IMR-90 (cell line): ENCODE measurements at regions not wholly inside any gene's neighbourhood (a gene's known extent, or its start where the extent isn't known, plus 50 kb on each side); places are given as distances from the start of the nearest gene placed in this dataset.
"Not testable (repeated sequence)": the region's sequence is repeated elsewhere in the genome, so short reads cannot be mapped to it uniquely, and the experiment has no call there.

Source experiments
- ATAC-seq: fragments of 200-7000 bp; cut with Tn5 transposase; 2 replicates; pipeline ENCODE4 v1.9.1; 2020; ENCODE audit warnings: low read depth, mild to moderate bottlenecking, moderate library complexity
- BruUV-seq: library from RNA; stranded (reverse); fragments of 400-500 nt; replicated peaks from 2 replicates; lab custom pipeline; 2021; lab: Mats Ljungman, UMichigan
- CTCF ChIA-PET: fragments of 300-600 bp; formaldehyde crosslinking; extraction: SDS; loops from one replicate; lab custom pipeline; 2021; ENCODE audit warnings: antibody characterized with exemption; lab: Yijun Ruan, JAX
- POLR2A ChIA-PET: fragments of 300-600 bp; sonication (Branson Sonifier 250); formaldehyde crosslinking; loops from one replicate; lab custom pipeline; 2022; ENCODE audit warnings: antibody characterized with exemption; ENCODE audit not compliant: unreplicated experiment; lab: Charles Lee
- DNase-seq: peaks from one replicate; pipeline ENCODE4 v3.0.0; 2013
- H2AFZ ChIP-seq: replicated peaks from 2 replicates; pipeline ENCODE3; 2013; ENCODE audit warnings: low read length, mild to moderate bottlenecking; ENCODE audit not compliant: poor library complexity
- H2AK5ac ChIP-seq: 2 replicates; pipeline ENCODE4 v1.6.1; 2013; ENCODE audit warnings: low read depth, low read length, inconsistent platforms
- H2AK9ac ChIP-seq: replicated peaks from 2 replicates; pipeline ENCODE3; 2013; ENCODE audit warnings: mild to moderate bottlenecking, low read depth, low read length, moderate library complexity; ENCODE audit not compliant: poor library complexity
- H2BK120ac ChIP-seq: 2 replicates; pipeline ENCODE4 v1.6.1; 2013; ENCODE audit warnings: low read depth, low read length, inconsistent platforms
- H2BK15ac ChIP-seq: 3 replicates; pipeline ENCODE4 v1.6.1; 2013; ENCODE audit warnings: low read depth, low read length, inconsistent platforms
- H2BK20ac ChIP-seq: 2 replicates; pipeline ENCODE4 v1.6.1; 2013; ENCODE audit warnings: low read depth, mild to moderate bottlenecking, inconsistent platforms, low read length, moderate library complexity
- H2BK5ac ChIP-seq: 2 replicates; pipeline ENCODE4 v1.6.1; 2013; ENCODE audit warnings: mild to moderate bottlenecking, low read depth, low read length, inconsistent platforms; ENCODE audit not compliant: poor library complexity, severe bottlenecking
- H3K14ac ChIP-seq: replicated peaks from 2 replicates; pipeline ENCODE4 v1.6.1; 2013; ENCODE audit warnings: low read depth, low read length, inconsistent platforms
- H3K18ac ChIP-seq: 2 replicates; pipeline ENCODE4 v1.6.1; 2013; ENCODE audit warnings: low read depth, low read length, control low read depth
- H3K23ac ChIP-seq: 2 replicates; pipeline ENCODE4 v1.6.1; 2013; ENCODE audit warnings: low read depth, low read length, inconsistent platforms
- H3K27ac ChIP-seq: 2 replicates; pipeline ENCODE4 v1.5.1; 2013; ENCODE audit warnings: mild to moderate bottlenecking, control low read depth, low read length; ENCODE audit not compliant: insufficient read depth
- H3K27me3 ChIP-seq: 2 replicates; pipeline ENCODE4 v1.6.1; 2013; ENCODE audit warnings: low read length; ENCODE audit not compliant: control insufficient read depth, insufficient read depth
- H3K36me3 ChIP-seq: 2 replicates; pipeline ENCODE4 v1.6.1; 2013; ENCODE audit warnings: low read length, mixed read lengths; ENCODE audit not compliant: control insufficient read depth, insufficient read depth
- H3K4ac ChIP-seq: 2 replicates; pipeline ENCODE4 v1.6.1; 2013; ENCODE audit warnings: low read depth, low read length, inconsistent platforms
- H3K4me1 ChIP-seq: 2 replicates; pipeline ENCODE4 v1.6.1; 2013; ENCODE audit warnings: low read length, mixed read lengths; ENCODE audit not compliant: control insufficient read depth, insufficient read depth
- H3K4me2 ChIP-seq: 2 replicates; pipeline ENCODE4 v1.6.1; 2013; ENCODE audit warnings: low read depth, mild to moderate bottlenecking, control low read depth, low read length, moderate library complexity
- H3K4me3 ChIP-seq: 2 replicates; pipeline ENCODE4 v1.5.1; 2013; ENCODE audit warnings: low read depth, mild to moderate bottlenecking, control low read depth, low read length, moderate library complexity; ENCODE audit not compliant: insufficient read depth
- H3K56ac ChIP-seq: 2 replicates; pipeline ENCODE4 v1.6.1; 2013; ENCODE audit warnings: low read length, inconsistent platforms; ENCODE audit not compliant: insufficient read depth; ENCODE audit errors: extremely low read depth
- H3K79me1 ChIP-seq, 2 experiments: 2 replicates each; pipeline ENCODE4 v1.6.1; 2013; ENCODE audit warnings: low read length in 2 of 2, inconsistent platforms in 1 of 2, low read depth in 1 of 2
- H3K9ac ChIP-seq: 2 replicates; pipeline ENCODE4 v1.6.1; 2013; ENCODE audit warnings: low read depth, low read length, control low read depth
- H3K9me1 ChIP-seq: 2 replicates; pipeline ENCODE4 v1.6.1; 2013; ENCODE audit warnings: low read length, inconsistent platforms; ENCODE audit not compliant: insufficient read depth
- H3K9me3 ChIP-seq: 2 replicates; pipeline ENCODE4 v1.6.1; 2013; ENCODE audit warnings: low read length; ENCODE audit not compliant: control insufficient read depth, insufficient read depth
- H4K20me1 ChIP-seq: 2 replicates; pipeline ENCODE4 v1.6.1; 2013; ENCODE audit warnings: low read length, inconsistent platforms; ENCODE audit not compliant: insufficient read depth
- H4K5ac ChIP-seq: 2 replicates; pipeline ENCODE4 v1.6.1; 2013; ENCODE audit warnings: mild to moderate bottlenecking, low read depth, low read length, control low read depth
- H4K8ac ChIP-seq, 2 experiments: 2 replicates each; pipeline ENCODE4 v1.6.1; 2013; ENCODE audit warnings: low read depth in 2 of 2, low read length in 2 of 2, control low read depth in 1 of 2, inconsistent platforms in 1 of 2
- H4K91ac ChIP-seq: 2 replicates; pipeline ENCODE4 v1.6.1; 2013; ENCODE audit warnings: low read depth, low read length, inconsistent platforms; ENCODE audit not compliant: insufficient read depth
- RAD21 ChIP-seq: IDR thresholded peaks from 2 replicates; pipeline ENCODE4 v1.6.1; 2012; ENCODE audit warnings: low read length, improper control_type of control experiment
- WGBS, 2 experiments: methylation state at CpG; one replicate each; pipeline versions ENCODE4 v1.1.5 to v1.1.7; 2013; ENCODE audit warnings: missing lambda C conversion rate in 2 of 2; ENCODE audit not compliant: insufficient read length in 1 of 2; ENCODE audit errors: extremely low coverage in 2 of 2; 5-methylcytosine and 5-hydroxymethylcytosine counted together
- dilution Hi-C: fragments of 300-500 bp; cut with HindIII; formaldehyde crosslinking; loops from one replicate; pipeline ENCODE4 v1.14.3; 2018; ENCODE audit warnings: low sequenced_read_pairs; ENCODE audit not compliant: unreplicated experiment
- in situ Hi-C: fragments of 300-500 bp; cut with MboI; formaldehyde crosslinking; loops from 3 replicates; pipeline ENCODE4 v1.14.3; 2019; ENCODE audit warnings: low sequenced_read_pairs, inconsistent platforms, mixed read lengths
- intact Hi-C: fragments of 100-400 bp; cut with micrococcal nuclease; formaldehyde crosslinking; loops from 2 replicates; pipeline ENCODE4 v1.10.0; 2022
- TF ChIP-seq, protein P1 (sequence below): conservative IDR thresholded peaks from 2 replicates; pipeline ENCODE4 v1.5.1; 2012; ENCODE audit warnings: mild to moderate bottlenecking, low read depth, low read length, improper control_type of control experiment

DNA sequence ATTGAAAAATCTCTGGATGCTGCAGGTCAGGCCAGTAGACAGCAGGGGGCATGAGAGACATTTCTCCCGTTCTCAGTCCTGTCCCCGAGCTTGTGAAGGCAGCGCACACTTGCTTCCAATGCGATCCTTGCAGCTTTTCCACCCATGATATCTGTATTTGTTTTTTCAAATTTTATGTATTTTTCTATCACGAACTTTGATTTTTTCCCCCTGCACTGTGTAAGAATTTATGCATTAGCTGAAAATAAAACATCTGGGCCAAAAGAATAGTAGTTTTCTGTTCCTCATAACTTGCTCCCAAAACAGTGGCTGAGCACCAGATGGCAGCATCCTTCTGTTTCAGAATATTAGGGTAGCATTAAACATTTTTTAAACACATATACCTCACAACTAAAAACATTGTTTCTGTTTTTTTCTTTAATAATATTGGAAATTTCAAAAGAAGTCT is 90.9 kb upstream of the PABPC3 start:
- H3K9me3 ChIP-seq, BruUV-seq, H2BK20ac ChIP-seq, H3K23ac ChIP-seq, H3K27ac ChIP-seq, H3K27me3 ChIP-seq, H2AFZ ChIP-seq, H3K18ac ChIP-seq, H2BK5ac ChIP-seq, POLR2A ChIA-PET, H3K14ac ChIP-seq, H3K9me1 ChIP-seq, H2BK15ac ChIP-seq, in situ Hi-C loops, H4K8ac ChIP-seq, H2AK9ac ChIP-seq, H3K4me1 ChIP-seq, H3K36me3 ChIP-seq, H3K56ac ChIP-seq, H4K20me1 ChIP-seq, H2AK5ac ChIP-seq, H3K79me1 ChIP-seq, dilution Hi-C loops, H3K4me3 ChIP-seq, H3K9ac ChIP-seq, H4K91ac ChIP-seq, H4K5ac ChIP-seq, H2BK120ac ChIP-seq, H3K4ac ChIP-seq: not testable (repeated sequence)
- DNase-seq = peak; percentile 31
- WGBS, 2 experiments = no CpG with 5 or more reads among the region's 5 CpGs
- H3K4me2 ChIP-seq = peak overlapping the region; percentile 87
- intact Hi-C loops = loop anchor here (1.0 to 10.0 kb wide), 3 partner anchors 32 to 1070 kb away; no protein-coding TSS in a partner anchor
- CTCF ChIA-PET = interaction anchor here (0.6 to 1.1 kb wide), 3 partner anchors 32 to 223 kb away, joined by 3 to 5 read pairs (median 3); no protein-coding TSS in a partner anchor
- peak; percentile 94 for ATAC-seq
- peak; percentile 20; the same call in 1 of the 2 replicates for TF ChIP-seq RAD21
- TF ChIP-seq, protein P1, sequence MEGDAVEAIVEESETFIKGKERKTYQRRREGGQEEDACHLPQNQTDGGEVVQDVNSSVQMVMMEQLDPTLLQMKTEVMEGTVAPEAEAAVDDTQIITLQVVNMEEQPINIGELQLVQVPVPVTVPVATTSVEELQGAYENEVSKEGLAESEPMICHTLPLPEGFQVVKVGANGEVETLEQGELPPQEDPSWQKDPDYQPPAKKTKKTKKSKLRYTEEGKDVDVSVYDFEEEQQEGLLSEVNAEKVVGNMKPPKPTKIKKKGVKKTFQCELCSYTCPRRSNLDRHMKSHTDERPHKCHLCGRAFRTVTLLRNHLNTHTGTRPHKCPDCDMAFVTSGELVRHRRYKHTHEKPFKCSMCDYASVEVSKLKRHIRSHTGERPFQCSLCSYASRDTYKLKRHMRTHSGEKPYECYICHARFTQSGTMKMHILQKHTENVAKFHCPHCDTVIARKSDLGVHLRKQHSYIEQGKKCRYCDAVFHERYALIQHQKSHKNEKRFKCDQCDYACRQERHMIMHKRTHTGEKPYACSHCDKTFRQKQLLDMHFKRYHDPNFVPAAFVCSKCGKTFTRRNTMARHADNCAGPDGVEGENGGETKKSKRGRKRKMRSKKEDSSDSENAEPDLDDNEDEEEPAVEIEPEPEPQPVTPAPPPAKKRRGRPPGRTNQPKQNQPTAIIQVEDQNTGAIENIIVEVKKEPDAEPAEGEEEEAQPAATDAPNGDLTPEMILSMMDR = peak; percentile 40

DNA sequence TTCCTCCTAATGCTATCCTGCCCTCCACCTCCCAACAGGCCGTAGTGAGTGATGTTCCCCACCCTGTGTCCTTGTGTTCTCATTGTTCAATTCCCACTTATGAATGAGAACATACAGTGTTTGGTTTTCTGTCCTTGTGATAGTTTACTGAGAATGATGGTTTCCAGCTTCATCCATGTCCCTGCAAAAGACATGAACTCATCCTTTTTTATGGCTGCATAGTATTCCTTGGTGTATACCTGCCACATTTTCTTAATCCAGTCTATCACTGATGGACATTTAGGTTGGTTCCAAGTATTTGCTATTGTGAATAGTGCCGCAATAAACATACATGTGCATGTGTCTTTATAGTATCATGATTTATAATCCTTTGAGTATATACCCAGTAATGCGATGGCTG is 88.5 kb upstream of the PABPC3 start:
- H4K20me1 ChIP-seq, H3K14ac ChIP-seq, H3K9ac ChIP-seq, H3K4me3 ChIP-seq, H3K4me1 ChIP-seq, in situ Hi-C loops, H3K36me3 ChIP-seq, H3K9me3 ChIP-seq, H3K4me2 ChIP-seq, H3K27ac ChIP-seq, H4K91ac ChIP-seq, ATAC-seq, H2BK15ac ChIP-seq, H2BK120ac ChIP-seq, BruUV-seq, H3K79me1 ChIP-seq, DNase-seq, H4K5ac ChIP-seq, H2AK5ac ChIP-seq, H3K4ac ChIP-seq, H3K27me3 ChIP-seq, H2AK9ac ChIP-seq, H3K9me1 ChIP-seq, H3K56ac ChIP-seq, POLR2A ChIA-PET, dilution Hi-C loops, H2BK20ac ChIP-seq, H2AFZ ChIP-seq, H4K8ac ChIP-seq, H3K23ac ChIP-seq, H3K18ac ChIP-seq, CTCF ChIA-PET, H2BK5ac ChIP-seq: not testable (repeated sequence)
- intact Hi-C loops = loop anchor here (10.0 kb wide), 1 partner anchor 1067 kb away; no protein-coding TSS in a partner anchor
- no CpG with 5 or more reads among the region's 3 CpGs for WGBS, 2 experiments
